Endothelial cell of umbilical vein (primary cell): ENCODE measurements at regions not wholly inside any gene's neighbourhood (a gene's known extent, or its start where the extent isn't known, plus 50 kb on each side); places are given as distances from the start of the nearest gene placed in this dataset.

Source experiments
- FOS ChIP-seq: IDR thresholded peaks from 2 replicates; pipeline ENCODE4 v1.6.1; 2011; ENCODE audit warnings: mild to moderate bottlenecking, low read length, moderate library complexity, borderline replicate concordance; ENCODE audit not compliant: insufficient read depth
- JUN ChIP-seq: IDR thresholded peaks from 2 replicates; pipeline ENCODE4 v1.6.1; 2011; ENCODE audit warnings: borderline replicate concordance, low read depth; ENCODE audit not compliant: insufficient read length, insufficient read depth
- TF ChIP-seq, protein P1 (sequence below): IDR thresholded peaks from 2 replicates; pipeline ENCODE4 v1.6.1; 2011; ENCODE audit not compliant: insufficient read depth, insufficient read length
- TF ChIP-seq, protein P2 (sequence below), 2 donors: IDR thresholded peaks; 1 replicate in 1 of 2; 2 replicates in 1 of 2; pipeline ENCODE4 v1.5.1; 2011; ENCODE audit warnings: low read length in 2 of 2, mild to moderate bottlenecking in 2 of 2, moderate library complexity in 2 of 2, control low read depth in 1 of 2, inconsistent platforms in 1 of 2, low read depth in 1 of 2; ENCODE audit not compliant: insufficient read depth in 1 of 2; ENCODE audit errors: extremely low read depth in 1 of 2

DNA sequence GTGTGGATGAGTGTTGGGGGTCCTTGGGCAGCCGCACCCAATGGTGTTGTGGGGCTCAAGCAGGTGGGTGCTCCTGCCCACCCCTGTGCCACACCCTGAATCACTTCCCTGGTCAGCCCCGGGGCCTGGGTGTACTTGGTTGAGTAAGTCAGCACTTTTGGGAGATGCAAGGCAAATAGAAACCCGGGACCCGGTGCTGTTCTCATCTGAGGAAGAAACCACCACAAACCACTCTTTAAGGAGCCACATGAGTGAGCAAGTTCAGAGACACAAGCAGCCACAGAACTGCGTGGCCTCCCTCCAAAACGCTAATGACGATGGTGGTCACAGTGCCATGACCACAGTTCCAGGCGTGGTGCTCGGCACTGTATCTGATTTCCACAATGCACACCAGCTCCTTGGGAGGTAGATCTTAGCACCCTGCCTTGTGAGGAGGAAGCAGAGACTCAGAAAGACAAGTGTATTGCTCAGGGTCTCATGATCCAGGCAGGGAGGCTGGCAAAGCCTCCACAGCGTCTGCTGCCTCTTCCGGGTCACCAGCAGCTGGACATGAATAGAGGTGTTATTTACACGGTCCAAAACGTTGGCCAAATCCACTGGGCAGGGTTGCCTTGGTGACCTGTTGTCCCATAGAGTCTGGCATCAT is 118.2 kb upstream of the ALDH1A3 start:
- TF ChIP-seq, protein P1, sequence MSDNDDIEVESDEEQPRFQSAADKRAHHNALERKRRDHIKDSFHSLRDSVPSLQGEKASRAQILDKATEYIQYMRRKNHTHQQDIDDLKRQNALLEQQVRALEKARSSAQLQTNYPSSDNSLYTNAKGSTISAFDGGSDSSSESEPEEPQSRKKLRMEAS: no peak
- TF ChIP-seq, protein P2, sequence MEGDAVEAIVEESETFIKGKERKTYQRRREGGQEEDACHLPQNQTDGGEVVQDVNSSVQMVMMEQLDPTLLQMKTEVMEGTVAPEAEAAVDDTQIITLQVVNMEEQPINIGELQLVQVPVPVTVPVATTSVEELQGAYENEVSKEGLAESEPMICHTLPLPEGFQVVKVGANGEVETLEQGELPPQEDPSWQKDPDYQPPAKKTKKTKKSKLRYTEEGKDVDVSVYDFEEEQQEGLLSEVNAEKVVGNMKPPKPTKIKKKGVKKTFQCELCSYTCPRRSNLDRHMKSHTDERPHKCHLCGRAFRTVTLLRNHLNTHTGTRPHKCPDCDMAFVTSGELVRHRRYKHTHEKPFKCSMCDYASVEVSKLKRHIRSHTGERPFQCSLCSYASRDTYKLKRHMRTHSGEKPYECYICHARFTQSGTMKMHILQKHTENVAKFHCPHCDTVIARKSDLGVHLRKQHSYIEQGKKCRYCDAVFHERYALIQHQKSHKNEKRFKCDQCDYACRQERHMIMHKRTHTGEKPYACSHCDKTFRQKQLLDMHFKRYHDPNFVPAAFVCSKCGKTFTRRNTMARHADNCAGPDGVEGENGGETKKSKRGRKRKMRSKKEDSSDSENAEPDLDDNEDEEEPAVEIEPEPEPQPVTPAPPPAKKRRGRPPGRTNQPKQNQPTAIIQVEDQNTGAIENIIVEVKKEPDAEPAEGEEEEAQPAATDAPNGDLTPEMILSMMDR (IDR thresholded peaks at IDR 0.05; ENCODE audit: extremely low read depth in 1 of 2, insufficient read depth in 1 of 2, low read depth in 1 of 2, low read length in 2 of 2): no peak
- no peak for TF ChIP-seq FOS
- TF ChIP-seq JUN: no peak
